H9 (cell line): ENCODE measurements at regions not wholly inside any gene's neighbourhood (a gene's known extent, or its start where the extent isn't known, plus 50 kb on each side); places are given as distances from the start of the nearest gene placed in this dataset.

Experiments
- DNase-seq: peaks from one replicate; pipeline ENCODE4 v3.0.0-alpha.2; 2017
- H2AFZ ChIP-seq: one replicate; pipeline ENCODE4 v1.6.1; 2013; ENCODE audit warnings: mild to moderate bottlenecking, low read length, control low read depth, moderate library complexity
- H2AK5ac ChIP-seq: 2 replicates; pipeline ENCODE4 v1.6.1; 2013; ENCODE audit warnings: low read length, control low read depth, mixed read lengths; ENCODE audit not compliant: insufficient read length
- H2BK120ac ChIP-seq: one replicate; pipeline ENCODE4 v1.6.1; 2013; ENCODE audit warnings: low read depth, mild to moderate bottlenecking, low read length, control low read depth, inconsistent platforms; ENCODE audit not compliant: poor library complexity, severe bottlenecking
- H2BK12ac ChIP-seq: 2 replicates; pipeline ENCODE4 v1.6.1; 2013; ENCODE audit warnings: low read length, control low read depth, mixed read lengths, low read depth; ENCODE audit not compliant: insufficient read length
- H2BK15ac ChIP-seq: 2 replicates; pipeline ENCODE4 v1.6.1; 2013; ENCODE audit warnings: low read depth, low read length, control low read depth
- H2BK20ac ChIP-seq: one replicate; pipeline ENCODE4 v1.6.1; 2013; ENCODE audit warnings: low read depth, mild to moderate bottlenecking, low read length, control low read depth, inconsistent platforms; ENCODE audit not compliant: poor library complexity, severe bottlenecking
- H2BK5ac ChIP-seq: 2 replicates; pipeline ENCODE4 v1.6.1; 2013; ENCODE audit warnings: low read length, control low read depth, mixed read lengths; ENCODE audit not compliant: insufficient read length
- H3K14ac ChIP-seq: 2 replicates; pipeline ENCODE4 v1.6.1; 2013; ENCODE audit warnings: low read length, control low read depth; ENCODE audit not compliant: insufficient read depth
- H3K18ac ChIP-seq: 2 replicates; pipeline ENCODE4 v1.6.1; 2013; ENCODE audit warnings: low read depth, mild to moderate bottlenecking, mixed read lengths, low read length, control low read depth; ENCODE audit not compliant: insufficient read length
- H3K23ac ChIP-seq: 2 replicates; pipeline ENCODE4 v1.6.1; 2013; ENCODE audit warnings: low read length, control low read depth, mixed read lengths, low read depth; ENCODE audit not compliant: insufficient read length
- H3K23me2 ChIP-seq: 2 replicates; pipeline ENCODE4 v1.6.1; 2013; ENCODE audit warnings: low read depth, mild to moderate bottlenecking, mixed read lengths, low read length, control low read depth; ENCODE audit not compliant: insufficient read length, poor library complexity, severe bottlenecking
- H3K27ac ChIP-seq: 2 replicates; pipeline ENCODE4 v1.5.1; 2013; ENCODE audit warnings: low read length, control low read depth, mixed read lengths, low read depth; ENCODE audit not compliant: insufficient read length
- H3K27me3 ChIP-seq: 2 replicates; pipeline ENCODE4 v1.6.1; 2013; ENCODE audit warnings: low read length, control low read depth, inconsistent platforms; ENCODE audit not compliant: insufficient read depth
- H3K4ac ChIP-seq: 2 replicates; pipeline ENCODE4 v1.6.1; 2013; ENCODE audit warnings: low read depth, mild to moderate bottlenecking, control low read depth, inconsistent platforms, low read length, moderate library complexity
- H3K4me1 ChIP-seq: 2 replicates; pipeline ENCODE4 v1.6.1; 2013; ENCODE audit warnings: low read length, control low read depth, inconsistent platforms; ENCODE audit not compliant: insufficient read depth
- H3K4me2 ChIP-seq: 2 replicates; pipeline ENCODE4 v1.6.1; 2013; ENCODE audit warnings: low read length, control low read depth, mixed read lengths; ENCODE audit not compliant: insufficient read length, insufficient read depth
- H3K56ac ChIP-seq: 2 replicates; pipeline ENCODE4 v1.6.1; 2013; ENCODE audit warnings: low read depth, mild to moderate bottlenecking, mixed read lengths, low read length, control low read depth; ENCODE audit not compliant: insufficient read length
- H3K79me1 ChIP-seq: 2 replicates; pipeline ENCODE4 v1.6.1; 2013; ENCODE audit warnings: low read depth, mild to moderate bottlenecking, moderate library complexity, low read length, control low read depth, inconsistent platforms; ENCODE audit not compliant: insufficient read depth, poor library complexity, severe bottlenecking
- H3K79me2 ChIP-seq: 2 replicates; pipeline ENCODE4 v1.6.1; 2013; ENCODE audit warnings: low read length, control low read depth, inconsistent platforms; ENCODE audit not compliant: insufficient read depth
- H3K9ac ChIP-seq: 2 replicates; pipeline ENCODE4 v1.6.1; 2013; ENCODE audit warnings: low read length, control low read depth, mixed read lengths; ENCODE audit not compliant: insufficient read length; ENCODE audit errors: extremely low read depth
- H3K9me3 ChIP-seq: one replicate; pipeline ENCODE4 v1.6.1; 2013; ENCODE audit warnings: low read depth, low read length, inconsistent platforms; ENCODE audit not compliant: control insufficient read depth
- H3T11ph ChIP-seq: one replicate; pipeline ENCODE4 v1.6.1; 2013; ENCODE audit warnings: mild to moderate bottlenecking, low read length, control low read depth, inconsistent platforms
- H4K20me1 ChIP-seq: one replicate; pipeline ENCODE4 v1.6.1; 2013; ENCODE audit not compliant: control insufficient read depth, insufficient read length, insufficient read depth
- H4K5ac ChIP-seq: 2 replicates; pipeline ENCODE4 v1.6.1; 2013; ENCODE audit warnings: low read depth, mild to moderate bottlenecking, mixed read lengths, low read length, control low read depth; ENCODE audit not compliant: insufficient read length
- H4K8ac ChIP-seq: replicated peaks from 2 replicates; pipeline ENCODE4 v1.6.1; 2013; ENCODE audit warnings: low read length, control low read depth, mixed read lengths, low read depth; ENCODE audit not compliant: insufficient read length
- H4K91ac ChIP-seq: 2 replicates; pipeline ENCODE4 v1.6.1; 2013; ENCODE audit warnings: low read depth, mild to moderate bottlenecking, moderate library complexity, mixed read lengths, low read length, control low read depth; ENCODE audit not compliant: insufficient read length
- H3K27ac Mint-ChIP-seq, 3 experiments: 2 replicates in 2 of 3; 3 replicates in 1 of 3; pipeline ENCODE4 v1.8.0; 2020 to 2021; ENCODE audit warnings: mixed read lengths in 3 of 3, mild to moderate bottlenecking in 1 of 3, moderate library complexity in 1 of 3
- H3K27me3 Mint-ChIP-seq: 2 replicates; pipeline ENCODE4 v1.8.0; 2021; ENCODE audit warnings: low read depth, mild to moderate bottlenecking, moderate library complexity, mixed read lengths
- H3K36me3 Mint-ChIP-seq, 3 experiments: 2 replicates in 2 of 3; 3 replicates in 1 of 3; pipeline ENCODE4 v1.8.0; 2020 to 2021; ENCODE audit warnings: low read depth in 3 of 3, mixed read lengths in 3 of 3; ENCODE audit not compliant: insufficient read depth in 1 of 3
- H3K4me1 Mint-ChIP-seq, 2 experiments: 2 replicates each; pipeline ENCODE4 v1.8.0; 2020; ENCODE audit warnings: mixed read lengths in 2 of 2
- H3K4me3 Mint-ChIP-seq, 2 experiments: 2 replicates in 1 of 2; 3 replicates in 1 of 2; pipeline ENCODE4 v1.8.0; 2020 to 2021; ENCODE audit warnings: mild to moderate bottlenecking in 2 of 2, mixed read lengths in 2 of 2, moderate library complexity in 1 of 2
- H3K9me3 Mint-ChIP-seq, 2 experiments: 2 replicates in 1 of 2; 3 replicates in 1 of 2; pipeline ENCODE4 v1.8.0; 2020; ENCODE audit warnings: mild to moderate bottlenecking in 2 of 2, mixed read lengths in 2 of 2, moderate library complexity in 1 of 2
- CTCF ChIP-seq: fragments of 200-600 bp; sonication (generic); conservative IDR thresholded peaks from 3 replicates; pipeline ENCODE4 v1.8.0; 2021; ENCODE audit warnings: antibody characterized with exemption, mild to moderate bottlenecking
- WGBS: extraction: QIAGEN DNeasy Blood & Tissue Kit; methylation state at CpG from one replicate; pipeline ENCODE4 v1.1.7; 2013; ENCODE audit warnings: missing lambda C conversion rate, low lambda C conversion rate, mixed read lengths; ENCODE audit not compliant: insufficient read length; ENCODE audit errors: extremely low coverage; 5-methylcytosine and 5-hydroxymethylcytosine counted together

DNA sequence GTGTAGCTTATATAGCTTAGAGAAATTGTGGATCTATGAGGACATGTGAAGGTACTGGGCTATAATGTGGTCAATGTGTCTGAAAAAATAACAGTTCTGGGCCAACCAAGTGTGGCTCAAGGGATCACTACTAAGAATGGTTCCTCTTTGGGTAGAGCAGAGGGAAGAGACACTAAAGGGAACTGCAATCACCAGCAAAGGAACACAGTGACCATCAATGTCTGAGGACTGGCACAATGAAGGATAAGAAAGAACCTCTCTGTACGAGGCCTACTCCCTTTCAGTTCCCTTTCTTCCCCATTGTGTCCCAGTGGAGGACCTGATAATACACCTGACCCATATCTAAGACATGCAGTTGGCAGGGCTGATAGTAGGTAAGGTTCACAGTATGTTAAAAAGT is 89.9 kb upstream of the JAK1 start:
- H3K14ac ChIP-seq: no peak overlapping the region
- no peaks in the 10 kb centered on the region for H3K27me3 ChIP-seq
- H3K18ac ChIP-seq: no peak overlapping the region
- no peak overlapping the region for H4K91ac ChIP-seq
- H3K4me1 Mint-ChIP-seq: no peaks in the 10 kb centered on the region
- H3K23ac ChIP-seq: no peak overlapping the region
- no peaks in the 10 kb centered on the region for H3K23me2 ChIP-seq
- no peak overlapping the region for H3K4ac ChIP-seq
- TF ChIP-seq CTCF: no peak
- H2AFZ ChIP-seq: no peak overlapping the region
- H3K9me3 Mint-ChIP-seq: no peaks in the 10 kb centered on the region
- H3K4me3 Mint-ChIP-seq: no peak overlapping the region
- H2BK20ac ChIP-seq: no peak overlapping the region
- no peak overlapping the region for H3K56ac ChIP-seq
- DNase-seq: no peak
- H3K4me2 ChIP-seq: no peak overlapping the region
- H3K9ac ChIP-seq: no peak overlapping the region
- peaks cover 26 to 40% (median 27%) of the 10 kb centered on the region in 3 experiments; a peak in 6 of 7 replicates for H3K36me3 Mint-ChIP-seq
- H3K27ac Mint-ChIP-seq: no peak overlapping the region
- no peaks in the 10 kb centered on the region for H3K4me1 ChIP-seq
- no peaks in the 10 kb centered on the region for H4K20me1 ChIP-seq
- no peak overlapping the region for H2AK5ac ChIP-seq
- no peaks in the 10 kb centered on the region for H3K27me3 Mint-ChIP-seq
- no peak overlapping the region for H3T11ph ChIP-seq
- H4K5ac ChIP-seq: no peak overlapping the region
- peaks cover 2% of the 10 kb centered on the region; the same call in 1 of the 2 replicates for H3K79me2 ChIP-seq
- H2BK120ac ChIP-seq: no peak overlapping the region
- no peaks in the 10 kb centered on the region for H3K79me1 ChIP-seq
- no peaks in the 10 kb centered on the region for H3K9me3 ChIP-seq
- no peak overlapping the region for H2BK15ac ChIP-seq
- H4K8ac ChIP-seq: no peak overlapping the region
- H2BK12ac ChIP-seq: no peak overlapping the region
- no CpG with 5 or more reads among the region's 1 CpG for WGBS
- H3K27ac ChIP-seq: no peak overlapping the region
- H2BK5ac ChIP-seq: no peak overlapping the region
